ENCODE measurements at regions not wholly inside any gene's neighbourhood (a gene's known extent, or its start where the extent isn't known, plus 50 kb on each side); places are given as distances from the start of the nearest gene placed in this dataset.

- ATAC-seq: no peak
- POLR2A ChIA-PET: no interaction called here
These were observed 296.2 kb downstream of the LRRIQ3 start for GRCh38 chr1:73901738-73902137.

GRCh38 chr1:73899311-73899710 is 298.7 kb downstream of the LRRIQ3 start:
- Mint-ChIP-seq H3K4me3 (no peak overlapping the region), H3K27me3 (no peaks in the 10 kb centered on the region), H3K27ac (no peak overlapping the region), H3K4me1 (no peaks in the 10 kb centered on the region), H3K36me3 (no peaks in the 10 kb centered on the region), H3K9me3 (no peaks in the 10 kb centered on the region)
- ATAC-seq: no peak
- DNase-seq: no peak
- POLR2A ChIA-PET: no interaction called here

More at GRCh38 chr1:73901738-73902137, 296.2 kb downstream of the LRRIQ3 start:
- Mint-ChIP-seq H3K27me3 (no peaks in the 10 kb centered on the region), H3K36me3 (no peaks in the 10 kb centered on the region), H3K4me1 (no peaks in the 10 kb centered on the region), H3K27ac (no peak overlapping the region), H3K4me3 (no peak overlapping the region), H3K9me3 (peaks cover 0 to 8% (median 0%) of the 10 kb centered on the region in 9 donors)
- DNase-seq: no peak

GRCh38 chr1:73898540-73898939 is 299.4 kb downstream of the LRRIQ3 start:
- Mint-ChIP-seq H3K36me3 (no peaks in the 10 kb centered on the region), H3K4me3 (no peak overlapping the region), H3K27ac (no peak overlapping the region), H3K4me1 (no peaks in the 10 kb centered on the region), H3K27me3 (no peaks in the 10 kb centered on the region), H3K9me3 (no peaks in the 10 kb centered on the region)
- DNase-seq (no peak), ATAC-seq (no peak)
- POLR2A ChIA-PET: no interaction called here

GRCh38 chr1:73887412-73887811 is 310.6 kb downstream of the LRRIQ3 start:
- no peak for DNase-seq
- Mint-ChIP-seq H3K36me3 (no peaks in the 10 kb centered on the region), H3K9me3 (peaks cover 0 to 7% (median 0%) of the 10 kb centered on the region in 9 donors)

DNA sequence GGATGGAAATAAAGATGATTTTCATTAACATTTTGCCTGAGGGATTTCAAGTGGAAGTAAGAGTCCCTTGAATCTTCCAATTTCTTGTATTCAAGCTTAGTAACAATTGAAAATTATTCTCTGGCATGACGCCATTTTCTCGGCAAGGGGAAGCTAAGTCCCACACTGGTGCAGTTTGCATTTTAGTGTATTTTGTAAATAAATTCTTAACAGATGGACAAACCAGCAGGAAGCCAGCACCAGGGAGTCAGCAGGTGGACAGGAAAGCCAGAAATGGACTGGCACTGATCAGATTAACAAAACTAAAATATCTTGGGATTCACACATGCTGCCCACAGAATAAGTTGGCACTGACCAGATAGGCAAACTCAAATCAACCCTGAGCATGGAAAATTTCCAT is 311.3 kb downstream of the LRRIQ3 start:
- DNase-seq: no peak
- H3K36me3 Mint-ChIP-seq: no peaks in the 10 kb centered on the region
- no peak overlapping the region for H3K4me3 Mint-ChIP-seq
- peaks cover 0 to 3% (median 0%) of the 10 kb centered on the region in 5 donors for H3K27me3 Mint-ChIP-seq
- POLR2A ChIA-PET: no interaction called here
- no peaks in the 10 kb centered on the region for H3K4me1 Mint-ChIP-seq
- ATAC-seq: no peak
- H3K27ac Mint-ChIP-seq: no peak overlapping the region
- peaks cover 0 to 5% (median 0%) of the 10 kb centered on the region in 9 donors for H3K9me3 Mint-ChIP-seq

More at GRCh38 chr1:73887412-73887811, 310.6 kb downstream of the LRRIQ3 start:
- no peak for ATAC-seq
- no peaks in the 10 kb centered on the region for H3K4me1 Mint-ChIP-seq
- no peak overlapping the region for H3K4me3 Mint-ChIP-seq
- POLR2A ChIA-PET: no interaction called here
- no peak overlapping the region for H3K27ac Mint-ChIP-seq
- H3K27me3 Mint-ChIP-seq: peaks cover 0 to 3% (median 0%) of the 10 kb centered on the region in 5 donors

- H3K4me3 Mint-ChIP-seq: no peak overlapping the region
- POLR2A ChIA-PET: no interaction called here
These were observed 323.2 kb downstream of the LRRIQ3 start for GRCh38 chr1:73874806-73875205.

DNA sequence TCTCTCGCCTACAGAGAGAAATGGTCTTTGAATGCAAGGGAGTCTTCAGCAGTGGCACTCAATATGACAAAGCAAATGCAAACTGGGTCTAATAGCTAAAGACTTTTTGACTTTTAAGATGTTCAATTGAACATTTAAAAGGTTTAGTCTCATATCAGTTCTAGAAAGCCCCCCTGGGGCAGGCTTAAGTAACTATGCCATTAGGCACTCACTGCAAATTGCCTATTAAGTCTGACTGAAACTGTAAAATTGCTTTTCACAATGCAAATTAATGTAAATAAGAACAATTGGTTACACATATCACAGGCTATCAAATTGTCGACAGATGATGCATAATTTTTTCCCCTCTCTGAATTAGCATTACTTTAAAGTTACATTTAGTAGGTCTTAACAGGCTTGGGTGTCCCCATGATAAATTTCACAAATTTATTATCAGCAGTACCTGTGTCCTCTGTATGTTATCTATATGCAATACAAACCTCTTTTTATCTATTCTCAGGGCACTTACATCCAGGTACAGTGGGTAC is 329.1 kb downstream of the LRRIQ3 start:
- H3K9me3 Mint-ChIP-seq: peaks cover 0 to 18% (median 3%) of the 10 kb centered on the region in 9 donors
- no peaks in the 10 kb centered on the region for H3K36me3 Mint-ChIP-seq

More at GRCh38 chr1:73874806-73875205, 323.2 kb downstream of the LRRIQ3 start:
- no peaks in the 10 kb centered on the region for H3K36me3 Mint-ChIP-seq
- peaks cover 0 to 8% (median 0%) of the 10 kb centered on the region in 9 donors for H3K9me3 Mint-ChIP-seq
- ATAC-seq: no peak
- H3K4me1 Mint-ChIP-seq: no peaks in the 10 kb centered on the region
- no peaks in the 10 kb centered on the region for H3K27me3 Mint-ChIP-seq
- no peak overlapping the region for H3K27ac Mint-ChIP-seq
- no peak for DNase-seq

GRCh38 chr1:73862355-73862754 is 335.6 kb downstream of the LRRIQ3 start:
- Mint-ChIP-seq H3K9me3 (peaks cover 0 to 25% (median 5%) of the 10 kb centered on the region in 9 donors), H3K4me1 (no peaks in the 10 kb centered on the region), H3K27ac (no peak overlapping the region), H3K36me3 (no peaks in the 10 kb centered on the region), H3K27me3 (no peaks in the 10 kb centered on the region), H3K4me3 (no peak overlapping the region)
- DNase-seq (no peak), ATAC-seq (no peak)
- POLR2A ChIA-PET: no interaction called here

More for the DNA sequence above, 329.1 kb downstream of the LRRIQ3 start:
- POLR2A ChIA-PET: no interaction called here
- no peak for ATAC-seq
- Mint-ChIP-seq H3K27me3 (no peaks in the 10 kb centered on the region), H3K4me3 (no peak overlapping the region), H3K27ac (no peak overlapping the region), H3K4me1 (no peaks in the 10 kb centered on the region)
- DNase-seq: no peak

- POLR2A ChIA-PET: no interaction called here
- Mint-ChIP-seq H3K36me3 (no peaks in the 10 kb centered on the region), H3K4me1 (no peaks in the 10 kb centered on the region), H3K4me3 (no peak overlapping the region), H3K27me3 (no peaks in the 10 kb centered on the region), H3K9me3 (peaks cover 0 to 25% (median 5%) of the 10 kb centered on the region in 9 donors), H3K27ac (no peak overlapping the region)
- no peak for DNase-seq
- no peak for ATAC-seq
These were observed 337.5 kb downstream of the LRRIQ3 start for GRCh38 chr1:73860421-73860950.

GRCh38 chr1:73859227-73859626 is 338.7 kb downstream of the LRRIQ3 start:
- no peaks in the 10 kb centered on the region for H3K4me1 Mint-ChIP-seq
- POLR2A ChIA-PET: no interaction called here
- H3K27ac Mint-ChIP-seq: no peak overlapping the region
- peaks cover 0 to 17% (median 3%) of the 10 kb centered on the region in 9 donors for H3K9me3 Mint-ChIP-seq
- no peak overlapping the region for H3K4me3 Mint-ChIP-seq
- ATAC-seq: no peak
- H3K27me3 Mint-ChIP-seq: no peaks in the 10 kb centered on the region
- H3K36me3 Mint-ChIP-seq: no peaks in the 10 kb centered on the region
- no peak for DNase-seq

DNA sequence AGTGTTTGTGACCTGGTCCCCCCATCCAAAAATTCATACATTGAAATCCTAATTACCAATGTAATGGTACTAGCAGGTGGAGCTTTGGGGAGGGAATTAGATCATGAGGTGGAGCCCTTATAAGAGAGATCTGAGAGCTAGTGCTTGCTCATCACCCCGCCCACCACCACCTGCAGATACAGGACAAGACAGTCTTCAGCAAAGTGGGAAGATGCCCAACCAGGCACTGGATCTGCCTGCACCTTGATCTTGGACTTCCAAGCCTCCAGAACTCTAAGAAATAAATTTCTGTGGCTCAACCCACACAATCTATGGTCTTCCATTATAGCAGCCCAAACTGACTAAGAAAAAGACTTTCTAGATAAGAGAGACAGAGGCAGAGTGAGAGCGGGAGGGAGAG is 343.4 kb downstream of the LRRIQ3 start:
- Mint-ChIP-seq H3K27me3 (no peaks in the 10 kb centered on the region), H3K27ac (no peak overlapping the region), H3K4me1 (no peaks in the 10 kb centered on the region), H3K9me3 (peaks cover 0 to 17% (median 1%) of the 10 kb centered on the region in 9 donors), H3K36me3 (no peaks in the 10 kb centered on the region), H3K4me3 (no peak overlapping the region)
- ATAC-seq: no peak
- DNase-seq: no peak
- POLR2A ChIA-PET: no interaction called here

GRCh38 chr1:73842436-73842835 is 355.5 kb downstream of the LRRIQ3 start:
- H3K4me3 Mint-ChIP-seq: no peak overlapping the region
- POLR2A ChIA-PET: no interaction called here
- peaks cover 0 to 5% (median 0%) of the 10 kb centered on the region in 9 donors for H3K9me3 Mint-ChIP-seq
- ATAC-seq (no peak), DNase-seq (no peak)
- H3K27me3 Mint-ChIP-seq: no peaks in the 10 kb centered on the region
- H3K36me3 Mint-ChIP-seq: no peaks in the 10 kb centered on the region
- no peak overlapping the region for H3K27ac Mint-ChIP-seq
- no peaks in the 10 kb centered on the region for H3K4me1 Mint-ChIP-seq

DNA sequence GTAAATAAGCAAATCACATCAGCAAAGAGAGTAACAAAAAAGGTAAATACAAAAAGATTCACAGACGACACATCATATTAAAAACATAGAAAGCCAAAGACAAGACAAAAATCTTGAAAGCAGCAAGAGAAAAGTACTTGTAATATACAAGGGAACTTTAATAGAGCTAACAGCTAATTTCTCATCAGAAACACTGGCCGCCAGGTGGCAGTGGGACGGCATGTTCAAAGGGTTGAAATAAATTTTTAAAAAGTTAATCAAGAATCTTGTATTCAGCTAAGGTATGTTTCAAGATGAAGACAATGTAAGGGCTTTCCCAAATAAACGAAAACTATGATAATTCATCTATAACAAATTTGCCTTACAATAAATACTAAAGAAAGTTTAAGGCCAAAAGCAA is 358.1 kb downstream of the LRRIQ3 start:
- H3K4me1 Mint-ChIP-seq: no peaks in the 10 kb centered on the region
- H3K9me3 Mint-ChIP-seq: peaks cover 0 to 5% (median 0%) of the 10 kb centered on the region in 9 donors
- no peak for ATAC-seq
- H3K27me3 Mint-ChIP-seq: no peaks in the 10 kb centered on the region
- no peak overlapping the region for H3K27ac Mint-ChIP-seq
- H3K4me3 Mint-ChIP-seq: no peak overlapping the region
- no peak for DNase-seq
- no peaks in the 10 kb centered on the region for H3K36me3 Mint-ChIP-seq
- POLR2A ChIA-PET: no interaction called here
